ENCODE measurements at regions not wholly inside any gene's neighbourhood (a gene's known extent, or its start where the extent isn't known, plus 50 kb on each side); places are given as distances from the start of the nearest gene placed in this dataset.

GRCh38 chr22:48825802-48826520 lies 1001.7 kb downstream of the BRD1 start:
- no peak for TF ChIP-seq EZH2 (IDR thresholded peaks at IDR 0.05; ENCODE audit: borderline replicate concordance, insufficient read depth, low read depth, low read length, poor library complexity, severe bottlenecking)
- TF ChIP-seq CTCF (IDR thresholded peaks at IDR 0.05), result no peak
